ENCODE measurements at regions not wholly inside any gene's neighbourhood (a gene's known extent, or its start where the extent isn't known, plus 50 kb on each side); places are given as distances from the start of the nearest gene placed in this dataset.
A peak's percentile ranks its signal among the peaks of the same experiment; 100 is the strongest.
"Not testable (repeated sequence)": the region's sequence is repeated elsewhere in the genome, so short reads cannot be mapped to it uniquely, and the experiment has no call there.

DNA sequence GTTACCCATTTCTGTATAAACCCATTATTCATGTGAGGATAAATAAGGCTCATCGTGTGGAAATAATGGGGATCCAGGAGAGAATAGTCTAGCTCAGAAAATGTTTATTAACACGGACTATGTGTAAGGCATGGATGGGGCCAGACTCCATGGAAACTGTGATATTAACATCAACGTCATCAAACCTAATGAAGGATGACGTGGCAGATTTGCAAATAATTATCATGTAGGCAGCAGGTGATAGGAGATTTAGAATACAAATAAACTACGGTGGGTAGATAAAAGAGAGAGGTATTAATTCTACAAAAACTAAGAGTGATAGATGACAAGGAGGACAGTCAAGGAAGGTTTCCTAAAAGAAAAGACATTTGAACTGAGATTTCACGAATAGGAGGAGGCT lies 592.2 kb downstream of the REEP3 start:
- TF ChIP-seq, protein P1, sequence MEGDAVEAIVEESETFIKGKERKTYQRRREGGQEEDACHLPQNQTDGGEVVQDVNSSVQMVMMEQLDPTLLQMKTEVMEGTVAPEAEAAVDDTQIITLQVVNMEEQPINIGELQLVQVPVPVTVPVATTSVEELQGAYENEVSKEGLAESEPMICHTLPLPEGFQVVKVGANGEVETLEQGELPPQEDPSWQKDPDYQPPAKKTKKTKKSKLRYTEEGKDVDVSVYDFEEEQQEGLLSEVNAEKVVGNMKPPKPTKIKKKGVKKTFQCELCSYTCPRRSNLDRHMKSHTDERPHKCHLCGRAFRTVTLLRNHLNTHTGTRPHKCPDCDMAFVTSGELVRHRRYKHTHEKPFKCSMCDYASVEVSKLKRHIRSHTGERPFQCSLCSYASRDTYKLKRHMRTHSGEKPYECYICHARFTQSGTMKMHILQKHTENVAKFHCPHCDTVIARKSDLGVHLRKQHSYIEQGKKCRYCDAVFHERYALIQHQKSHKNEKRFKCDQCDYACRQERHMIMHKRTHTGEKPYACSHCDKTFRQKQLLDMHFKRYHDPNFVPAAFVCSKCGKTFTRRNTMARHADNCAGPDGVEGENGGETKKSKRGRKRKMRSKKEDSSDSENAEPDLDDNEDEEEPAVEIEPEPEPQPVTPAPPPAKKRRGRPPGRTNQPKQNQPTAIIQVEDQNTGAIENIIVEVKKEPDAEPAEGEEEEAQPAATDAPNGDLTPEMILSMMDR (IDR thresholded peaks at IDR 0.05; ENCODE audit: insufficient read depth, low read depth, low read length, missing control alignments): no peak
- DNase-seq (ENCODE audit: low read depth): no peak
- H3K4me3 ChIP-seq (ENCODE audit: low read depth, low read length): no peak overlapping the region

DNA sequence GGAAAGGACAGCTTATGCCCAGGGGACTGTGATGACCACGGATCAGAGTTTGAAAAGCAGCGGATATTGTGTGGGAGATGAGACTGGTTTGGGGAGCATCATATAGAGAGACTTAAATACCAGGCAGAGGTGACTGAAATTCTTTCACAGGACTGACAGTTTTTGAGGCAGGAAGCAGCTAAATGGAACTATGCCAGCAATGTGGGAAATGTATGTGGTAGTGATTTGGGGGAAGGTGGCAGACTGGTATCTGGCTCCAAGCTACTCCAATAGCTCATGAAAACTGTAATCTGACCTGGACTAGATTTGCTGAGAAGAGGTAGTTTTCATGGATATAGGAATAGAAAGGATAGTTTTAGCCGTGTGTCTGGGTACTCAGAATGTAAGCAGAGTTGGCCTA lies 592.6 kb downstream of the REEP3 start:
- TF ChIP-seq, protein P1 (IDR thresholded peaks at IDR 0.05; ENCODE audit: insufficient read depth, low read depth, low read length, missing control alignments): no peak
- H3K4me3 ChIP-seq (ENCODE audit: low read depth, low read length): no peak overlapping the region
- no peak for DNase-seq (ENCODE audit: low read depth)

DNA sequence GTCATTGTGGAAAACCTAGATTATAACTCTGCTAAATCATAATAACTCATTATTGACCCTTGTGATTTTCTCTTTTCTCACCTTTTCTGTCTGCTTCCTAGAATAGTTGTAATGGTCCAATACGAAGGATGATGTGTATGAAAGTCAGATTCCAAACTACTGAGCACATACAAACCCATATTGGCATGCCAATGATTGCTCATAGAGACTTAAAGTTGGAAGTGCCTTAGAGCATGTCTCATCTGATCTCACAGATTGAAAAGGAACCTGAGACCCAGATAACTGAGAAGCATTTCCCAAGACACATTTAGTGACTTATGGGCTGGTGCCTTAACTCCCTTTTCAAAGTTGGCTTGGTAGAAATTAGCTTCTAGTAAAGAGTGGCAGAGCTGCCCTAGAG lies 594.3 kb downstream of the REEP3 start:
- TF ChIP-seq, protein P1 (IDR thresholded peaks at IDR 0.05; ENCODE audit: insufficient read depth, low read depth, low read length, missing control alignments): no peak
- DNase-seq (ENCODE audit: low read depth): no peak
- H3K4me3 ChIP-seq (ENCODE audit: low read depth, low read length): no peak overlapping the region

DNA sequence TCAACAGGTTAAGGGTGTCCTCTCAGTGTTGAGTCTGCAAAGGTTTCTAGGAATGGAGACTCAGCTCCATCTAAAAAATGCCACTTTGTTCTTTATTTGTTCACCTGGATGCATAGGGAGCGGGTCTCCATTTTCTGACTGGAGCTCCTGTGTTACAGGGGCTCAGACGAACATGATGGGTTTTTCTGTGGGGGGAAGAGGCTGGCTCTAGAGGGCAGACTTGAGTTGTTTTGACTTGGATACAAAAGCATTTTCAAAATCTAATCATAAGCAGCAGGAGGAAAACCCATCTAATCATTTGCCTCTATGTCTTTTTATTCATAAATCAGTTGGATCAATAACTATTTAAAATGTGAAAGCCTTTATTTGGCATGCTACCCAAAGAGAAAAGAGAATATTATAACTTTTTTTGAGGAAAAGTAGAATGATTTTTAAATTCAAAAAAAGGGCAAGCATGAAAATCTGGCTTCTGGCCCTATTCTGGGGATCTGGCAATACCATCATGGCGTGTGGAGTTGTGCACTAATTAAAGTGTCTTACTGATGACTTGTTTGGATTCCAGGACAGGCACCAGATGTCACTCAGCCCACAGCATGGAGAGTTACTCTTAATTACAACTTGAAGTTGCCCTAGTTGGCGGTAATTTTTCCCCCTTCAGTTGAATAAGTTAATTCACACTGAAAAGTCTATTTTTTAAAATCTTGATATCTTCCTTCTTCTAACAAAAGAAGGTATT lies 594.9 kb downstream of the REEP3 start:
- no peak overlapping the region for H3K4me3 ChIP-seq (ENCODE audit: low read depth, low read length)
- TF ChIP-seq, protein P1 (IDR thresholded peaks at IDR 0.05; ENCODE audit: insufficient read depth, low read depth, low read length, missing control alignments): peak; percentile 53
- DNase-seq (ENCODE audit: low read depth): peak; percentile 36

DNA sequence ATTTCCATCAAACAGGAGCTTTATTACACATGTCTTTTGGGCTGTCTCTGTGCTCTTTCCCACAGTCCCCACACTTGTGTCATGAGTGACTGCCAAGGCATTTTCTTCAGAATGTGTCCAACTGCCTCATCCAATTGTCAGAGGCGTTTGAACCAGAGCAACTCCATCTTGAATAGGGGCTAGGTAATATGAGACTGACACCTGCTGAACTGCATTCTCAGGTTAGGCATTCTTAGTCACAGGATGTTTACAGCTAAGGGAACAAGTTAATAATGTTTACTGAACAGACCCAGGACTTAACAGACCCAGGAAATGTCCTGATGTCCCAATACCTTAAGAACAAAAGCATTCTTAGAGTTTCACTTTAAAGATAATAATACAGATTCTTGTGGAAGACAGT lies 595.5 kb downstream of the REEP3 start:
- DNase-seq (ENCODE audit: low read depth): no peak
- no peak overlapping the region for H3K4me3 ChIP-seq (ENCODE audit: low read depth, low read length)
- TF ChIP-seq, protein P1 (IDR thresholded peaks at IDR 0.05; ENCODE audit: insufficient read depth, low read depth, low read length, missing control alignments): no peak

DNA sequence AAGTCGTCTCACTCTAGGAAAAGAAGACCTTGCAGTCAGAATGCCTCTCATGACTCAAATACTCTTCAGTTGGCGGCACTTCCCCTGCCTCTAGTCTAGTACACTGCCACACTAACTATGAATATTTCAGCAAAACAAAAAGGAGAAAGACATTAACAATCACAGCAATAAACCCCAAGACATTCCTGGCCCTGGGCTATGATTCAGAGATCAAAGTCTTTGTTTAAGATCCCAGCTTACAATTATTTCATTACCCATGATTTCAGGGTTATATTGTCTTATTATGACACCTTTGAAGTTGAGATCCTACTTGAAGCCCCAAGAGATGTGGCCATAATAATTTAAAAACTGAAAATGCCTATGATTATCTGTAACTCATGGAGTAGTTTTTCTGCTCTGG lies 597.5 kb downstream of the REEP3 start:
- DNase-seq (ENCODE audit: low read depth): no peak
- H3K4me3 ChIP-seq (ENCODE audit: low read depth, low read length): no peak overlapping the region
- TF ChIP-seq, protein P1 (IDR thresholded peaks at IDR 0.05; ENCODE audit: insufficient read depth, low read depth, low read length, missing control alignments): no peak

DNA sequence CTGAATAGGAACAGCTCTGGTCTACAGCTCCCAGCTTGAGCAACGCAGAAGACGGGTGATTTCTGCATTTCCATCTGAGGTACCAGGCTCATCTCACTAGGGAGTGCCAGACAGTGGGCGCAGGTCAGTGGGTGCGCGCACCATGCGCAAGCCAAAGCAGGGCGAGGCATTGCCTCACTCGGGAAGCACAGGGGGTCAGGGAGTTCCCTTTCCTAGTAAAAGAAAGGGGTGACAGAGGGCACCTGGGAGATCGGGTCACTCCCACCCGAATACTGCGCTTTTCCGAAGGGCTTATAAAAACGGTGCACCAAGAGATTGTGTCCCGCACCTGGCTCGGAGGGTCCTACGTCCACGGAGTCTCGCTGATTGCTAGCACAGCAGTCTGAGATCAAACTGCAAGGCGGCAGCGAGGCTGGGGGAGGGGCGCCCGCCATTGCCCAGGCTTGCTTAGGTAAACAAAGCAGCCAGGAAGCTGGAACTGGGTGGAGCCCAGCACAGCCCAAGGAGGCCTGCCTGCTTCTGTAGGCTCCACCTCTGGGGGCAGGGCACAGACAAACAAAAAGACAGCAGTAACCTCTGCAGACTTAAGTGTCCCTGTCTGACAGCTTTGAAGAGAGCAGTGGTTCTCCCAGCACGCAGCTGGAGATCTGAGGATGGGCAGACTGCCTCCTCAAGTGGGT lies 599.2 kb downstream of the REEP3 start:
- not testable (repeated sequence) for DNase-seq (ENCODE audit: low read depth); H3K4me3 ChIP-seq (ENCODE audit: low read depth, low read length)
